B cell (primary cell): ENCODE measurements at regions not wholly inside any gene's neighbourhood (a gene's known extent, or its start where the extent isn't known, plus 50 kb on each side); places are given as distances from the start of the nearest gene placed in this dataset.

Experiments used
- ATAC-seq: fragments of 200-7000 bp; cut with Tn5 transposase; one replicate; pipeline ENCODE4 v1.10.0; 2021; ENCODE audit warnings: low read depth, mild to moderate bottlenecking, moderate number of reproducible peaks, moderate library complexity
- CTCF ChIA-PET: fragments of 350-600 bp; sonication (Branson Sonifier 250); formaldehyde crosslinking; loops from one replicate; lab custom pipeline; 2021; ENCODE audit warnings: antibody characterized with exemption, inconsistent platforms; lab: Charles Lee
- POLR2A ChIA-PET: fragments of 350-600 bp; sonication (Branson Sonifier 250); formaldehyde crosslinking; loops from one replicate; lab custom pipeline; 2021; ENCODE audit warnings: antibody characterized with exemption; lab: Charles Lee
- DNase-seq: peaks from one replicate; pipeline ENCODE4 v3.0.0; 2013
- H2AFZ ChIP-seq: 2 replicates; pipeline ENCODE4 v1.6.1; 2012; ENCODE audit warnings: mild to moderate bottlenecking, low read depth, low read length; ENCODE audit not compliant: insufficient read depth, poor library complexity, severe bottlenecking
- H3K27ac ChIP-seq, 2 donors: 1 replicate in 1 of 2; 2 replicates in 1 of 2; pipeline ENCODE4 v1.5.1; 2012 to 2013; ENCODE audit warnings: low read length in 2 of 2, mild to moderate bottlenecking in 2 of 2, moderate library complexity in 1 of 2
- H3K27me3 ChIP-seq, 4 experiments: fragments of 200-600 bp in 1 of 4; sonication (generic) in 1 of 4; replicated peaks in 1 of 4; 1 replicate in 2 of 4; 2 replicates in 2 of 4; pipeline versions ENCODE4 v1.6.1 to v1.7.0; 2013 to 2016; ENCODE audit warnings: low read length in 3 of 4, mild to moderate bottlenecking in 2 of 4, mixed read lengths in 1 of 4, moderate library complexity in 1 of 4; ENCODE audit not compliant: insufficient read depth in 4 of 4, control insufficient read depth in 3 of 4; ENCODE audit errors: control extremely low read depth in 1 of 4
- H3K36me3 ChIP-seq, 2 experiments: replicated peaks in 1 of 2; 1 replicate in 1 of 2; 2 replicates in 1 of 2; pipeline versions ENCODE4 v1.6.1 to v1.7.1; 2013; ENCODE audit warnings: low read length in 1 of 2; ENCODE audit not compliant: insufficient read depth in 2 of 2, control insufficient read depth in 1 of 2; ENCODE audit errors: control extremely low read depth in 1 of 2, extremely low read depth in 1 of 2
- H3K4me1 ChIP-seq, 2 donors: fragments of 200-600 bp in 1 of 2; sonication (generic) in 1 of 2; 1 replicate in 1 of 2; 2 replicates in 1 of 2; pipeline versions ENCODE4 v1.5.1 to v1.6.1; 2013 to 2017; ENCODE audit warnings: low read length in 2 of 2; ENCODE audit not compliant: control insufficient read depth in 2 of 2, insufficient read depth in 2 of 2
- H3K4me2 ChIP-seq: replicated peaks from 2 replicates; pipeline ENCODE3; 2012; ENCODE audit warnings: mild to moderate bottlenecking, low read depth, low read length; ENCODE audit not compliant: poor library complexity, severe bottlenecking
- H3K4me3 ChIP-seq, 5 experiments: fragments of 200-600 bp in 1 of 5; sonication (generic) in 1 of 5; 1 replicate in 3 of 5; 2 replicates in 2 of 5; pipeline versions ENCODE4 v1.5.1 to v1.7.0; 2011 to 2016; ENCODE audit warnings: low read length in 4 of 5, mild to moderate bottlenecking in 4 of 5, low read depth in 2 of 5, control low read depth in 1 of 5, moderate library complexity in 1 of 5; ENCODE audit not compliant: insufficient read depth in 1 of 5; ENCODE audit errors: control extremely low read depth in 1 of 5, extremely low read depth in 1 of 5
- H3K79me2 ChIP-seq: fragments of 200-600 bp; sonication (generic); one replicate; pipeline ENCODE4 v1.6.0; 2016; ENCODE audit warnings: low read length; ENCODE audit not compliant: control insufficient read depth, insufficient read depth
- H3K9ac ChIP-seq: fragments of 200-600 bp; sonication (generic); 2 replicates; pipeline ENCODE4 v1.6.1; 2017; ENCODE audit warnings: mild to moderate bottlenecking, low read length, moderate library complexity
- H3K9me3 ChIP-seq, 3 donors: one replicate each; pipeline versions ENCODE4 v1.6.1 to v1.7.1; 2013; ENCODE audit warnings: low read length in 2 of 3; ENCODE audit not compliant: control insufficient read depth in 2 of 3, insufficient read depth in 1 of 3; ENCODE audit errors: control extremely low read depth in 1 of 3
- H4K20me1 ChIP-seq: 2 replicates; pipeline ENCODE4 v1.6.0; 2012; ENCODE audit warnings: mild to moderate bottlenecking, low read length; ENCODE audit not compliant: insufficient read depth, control insufficient read depth, poor library complexity, severe bottlenecking
- H3K27ac Mint-ChIP-seq: one replicate; pipeline ENCODE4 v1.8.0; 2021; ENCODE audit warnings: mixed read lengths
- H3K27me3 Mint-ChIP-seq: one replicate; pipeline ENCODE4 v1.8.0; 2021; ENCODE audit warnings: mixed read lengths
- H3K4me1 Mint-ChIP-seq: one replicate; pipeline ENCODE4 v1.8.0; 2021; ENCODE audit warnings: mixed read lengths
- H3K4me3 Mint-ChIP-seq: one replicate; pipeline ENCODE4 v1.8.0; 2021; ENCODE audit warnings: mixed read lengths
- H3K9me3 Mint-ChIP-seq: one replicate; pipeline ENCODE4 v1.8.0; 2022; ENCODE audit warnings: mixed read lengths; ENCODE audit not compliant: insufficient read depth
- EZH2 ChIP-seq: IDR thresholded peaks from 2 replicates; pipeline ENCODE4 v1.6.1; 2012; ENCODE audit warnings: borderline replicate concordance, low read depth, mild to moderate bottlenecking, moderate library complexity, low read length; ENCODE audit not compliant: insufficient read depth, poor library complexity, severe bottlenecking
- WGBS: methylation state at CpG from one replicate; pipeline ENCODE4 v1.1.5; 2013; ENCODE audit warnings: missing lambda C conversion rate; ENCODE audit not compliant: insufficient coverage; 5-methylcytosine and 5-hydroxymethylcytosine counted together
- intact Hi-C: fragments of 100-400 bp; cut with micrococcal nuclease; formaldehyde crosslinking; loops from one replicate; pipeline ENCODE4 v1.10.0; 2022
- TF ChIP-seq, protein P1 (sequence below): fragments of 200-600 bp; IDR thresholded peaks from one replicate; pipeline ENCODE4 v1.8.0; 2022; ENCODE audit warnings: antibody characterized with exemption, mild to moderate bottlenecking

DNA sequence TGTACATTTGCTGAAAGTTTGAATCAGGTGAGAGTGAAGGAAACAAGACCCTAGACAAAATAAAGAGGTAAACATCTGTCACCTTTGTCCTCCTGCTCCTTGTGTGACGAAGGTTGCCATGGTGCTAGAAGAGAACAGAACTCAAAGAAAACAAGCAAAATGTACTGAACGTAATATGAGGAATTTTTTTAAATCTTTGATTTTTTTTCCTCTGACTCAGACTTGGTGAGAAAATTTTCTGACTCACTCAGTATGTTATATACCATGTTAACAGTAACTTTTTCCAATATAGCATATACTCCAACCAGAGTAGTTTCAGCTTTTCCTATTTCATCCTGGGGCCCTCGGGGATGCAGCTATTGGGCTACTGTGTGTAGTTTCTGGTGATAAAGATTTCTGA is 2114.6 kb upstream of the PIK3C3 start:
- no peak overlapping the region for H3K27ac Mint-ChIP-seq
- ChIA-PET CTCF (no interaction called here), POLR2A (no interaction called here)
- WGBS, result 67% methylated on average over 1 of the region's 3 CpGs
- Histone ChIP-seq H3K79me2 (no peaks in the 10 kb centered on the region), H3K27me3 (peaks cover 0 to 6% (median 0%) of the 10 kb centered on the region in 4 experiments), H3K4me1 (no peaks in the 10 kb centered on the region), H3K4me3 (no peak overlapping the region), H2AFZ (no peak overlapping the region), H3K36me3 (no peaks in the 10 kb centered on the region), H3K4me2 (no peak overlapping the region), H3K9ac (no peak overlapping the region), H3K27ac (no peak overlapping the region), H4K20me1 (no peaks in the 10 kb centered on the region), H3K9me3 (no peaks in the 10 kb centered on the region)
- intact Hi-C loops, result no loop called here
- no peaks in the 10 kb centered on the region for H3K4me1 Mint-ChIP-seq
- ATAC-seq (no peak), DNase-seq (no peak)
- H3K9me3 Mint-ChIP-seq, result peaks cover 4% of the 10 kb centered on the region
- TF ChIP-seq, protein P1, sequence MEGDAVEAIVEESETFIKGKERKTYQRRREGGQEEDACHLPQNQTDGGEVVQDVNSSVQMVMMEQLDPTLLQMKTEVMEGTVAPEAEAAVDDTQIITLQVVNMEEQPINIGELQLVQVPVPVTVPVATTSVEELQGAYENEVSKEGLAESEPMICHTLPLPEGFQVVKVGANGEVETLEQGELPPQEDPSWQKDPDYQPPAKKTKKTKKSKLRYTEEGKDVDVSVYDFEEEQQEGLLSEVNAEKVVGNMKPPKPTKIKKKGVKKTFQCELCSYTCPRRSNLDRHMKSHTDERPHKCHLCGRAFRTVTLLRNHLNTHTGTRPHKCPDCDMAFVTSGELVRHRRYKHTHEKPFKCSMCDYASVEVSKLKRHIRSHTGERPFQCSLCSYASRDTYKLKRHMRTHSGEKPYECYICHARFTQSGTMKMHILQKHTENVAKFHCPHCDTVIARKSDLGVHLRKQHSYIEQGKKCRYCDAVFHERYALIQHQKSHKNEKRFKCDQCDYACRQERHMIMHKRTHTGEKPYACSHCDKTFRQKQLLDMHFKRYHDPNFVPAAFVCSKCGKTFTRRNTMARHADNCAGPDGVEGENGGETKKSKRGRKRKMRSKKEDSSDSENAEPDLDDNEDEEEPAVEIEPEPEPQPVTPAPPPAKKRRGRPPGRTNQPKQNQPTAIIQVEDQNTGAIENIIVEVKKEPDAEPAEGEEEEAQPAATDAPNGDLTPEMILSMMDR, result no peak
- TF ChIP-seq EZH2, result no peak
- no peaks in the 10 kb centered on the region for H3K27me3 Mint-ChIP-seq
- H3K4me3 Mint-ChIP-seq, result no peak overlapping the region

DNA sequence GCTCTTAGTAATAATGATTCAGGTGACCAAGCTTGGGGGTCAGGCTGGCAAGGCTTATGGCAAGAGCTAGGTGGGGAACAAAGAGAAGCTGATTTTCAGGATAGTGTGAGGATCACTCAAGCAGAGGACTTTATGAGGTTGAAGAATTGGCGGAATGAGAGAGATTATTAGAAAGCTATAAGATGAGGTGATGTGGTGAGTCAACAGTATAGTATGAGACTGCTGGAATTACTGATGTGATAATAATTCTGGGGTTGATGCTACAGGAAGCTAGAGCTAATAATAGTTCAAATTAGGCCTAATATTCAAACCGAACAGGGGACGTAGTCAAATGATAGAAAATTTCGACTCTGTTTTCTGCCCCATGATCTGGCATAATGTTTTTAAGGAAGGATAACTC is 2115.3 kb upstream of the PIK3C3 start:
- Histone ChIP-seq H3K9me3 (no peaks in the 10 kb centered on the region), H3K4me2 (no peak overlapping the region), H3K4me1 (no peaks in the 10 kb centered on the region), H3K36me3 (no peaks in the 10 kb centered on the region), H3K27ac (no peak overlapping the region), H2AFZ (no peak overlapping the region), H3K27me3 (peaks cover 0 to 6% (median 0%) of the 10 kb centered on the region in 4 experiments), H4K20me1 (no peaks in the 10 kb centered on the region), H3K4me3 (no peak overlapping the region), H3K9ac (no peak overlapping the region), H3K79me2 (no peaks in the 10 kb centered on the region)
- peaks cover 4% of the 10 kb centered on the region for H3K9me3 Mint-ChIP-seq
- WGBS, result 91% methylated on average over 1 of the region's 4 CpGs
- ChIA-PET CTCF (no interaction called here), POLR2A (no interaction called here)
- H3K27me3 Mint-ChIP-seq, result no peaks in the 10 kb centered on the region
- intact Hi-C loops, result no loop called here
- no peak overlapping the region for H3K4me3 Mint-ChIP-seq
- no peak for TF ChIP-seq EZH2
- TF ChIP-seq, protein P1, result no peak
- no peak overlapping the region for H3K27ac Mint-ChIP-seq
- DNase-seq (no peak), ATAC-seq (no peak)
- no peaks in the 10 kb centered on the region for H3K4me1 Mint-ChIP-seq
